NCI-H82 (cell line): ENCODE measurements at regions not wholly inside any gene's neighbourhood (a gene's known extent, or its start where the extent isn't known, plus 50 kb on each side); places are given as distances from the start of the nearest gene placed in this dataset.

Source experiments
- DNase-seq: peaks from one replicate; lab custom pipeline; 2025; lab: John Stamatoyannopoulos, UW

DNA sequence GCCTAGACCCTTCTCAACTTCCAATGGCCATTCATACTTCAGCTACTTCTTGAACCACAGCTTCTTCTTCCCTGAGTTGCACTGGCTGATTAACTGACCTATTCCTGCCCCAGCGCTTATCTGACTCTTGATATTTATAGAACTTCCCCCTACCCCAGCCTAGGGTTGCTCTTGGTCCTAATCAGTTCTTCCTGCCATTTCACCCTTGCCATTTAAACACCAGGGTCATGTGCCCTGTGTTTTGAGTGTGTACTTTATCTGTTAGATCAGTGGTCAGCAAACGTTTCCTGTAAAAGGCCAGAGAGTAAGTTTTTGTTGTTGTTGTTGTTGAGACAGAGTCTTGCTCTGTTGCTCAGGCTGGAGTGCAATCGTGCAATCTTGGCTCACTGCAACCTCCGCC is 82.4 kb upstream of the COX10 start:
- no peak for DNase-seq

DNA sequence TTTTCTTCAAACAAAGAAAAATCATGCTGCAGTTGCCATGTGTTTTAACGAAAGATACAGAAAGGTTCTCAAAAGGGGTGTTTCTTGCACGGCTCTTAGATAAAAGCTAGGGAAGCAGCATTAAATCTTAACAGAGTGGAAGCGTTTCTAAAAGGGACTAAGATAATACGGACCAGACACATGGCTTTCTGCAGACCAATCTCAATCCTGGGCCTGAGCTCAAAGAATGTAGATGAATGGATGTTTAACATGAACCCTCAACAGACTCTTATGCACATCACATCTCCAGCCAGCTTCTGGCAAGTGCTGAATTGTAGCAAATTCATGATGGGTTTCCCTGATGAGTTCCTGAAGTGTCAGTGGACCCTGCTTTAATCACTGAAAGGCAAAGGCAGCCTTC is 80.2 kb upstream of the COX10 start:
- DNase-seq: no peak

DNA sequence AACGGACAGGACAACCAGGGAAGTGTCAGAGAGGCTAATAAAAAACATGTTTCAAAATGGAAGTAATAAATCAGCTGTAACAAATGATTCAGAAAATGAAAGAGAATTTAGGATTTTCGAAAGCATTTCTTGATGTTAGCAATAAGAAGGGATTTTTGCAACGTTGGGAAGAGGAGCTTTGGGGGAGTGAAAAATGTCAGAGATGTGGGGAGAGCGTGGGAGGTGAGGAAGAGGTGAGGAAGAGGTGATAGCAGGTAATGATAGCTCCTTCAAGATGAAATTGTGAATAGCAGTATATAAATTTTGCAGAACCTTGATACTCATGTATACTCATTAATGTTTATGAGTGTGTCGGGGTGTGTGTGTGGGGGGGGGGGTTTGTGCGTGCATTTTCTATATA is 76.2 kb upstream of the COX10 start:
- no peak for DNase-seq

DNA sequence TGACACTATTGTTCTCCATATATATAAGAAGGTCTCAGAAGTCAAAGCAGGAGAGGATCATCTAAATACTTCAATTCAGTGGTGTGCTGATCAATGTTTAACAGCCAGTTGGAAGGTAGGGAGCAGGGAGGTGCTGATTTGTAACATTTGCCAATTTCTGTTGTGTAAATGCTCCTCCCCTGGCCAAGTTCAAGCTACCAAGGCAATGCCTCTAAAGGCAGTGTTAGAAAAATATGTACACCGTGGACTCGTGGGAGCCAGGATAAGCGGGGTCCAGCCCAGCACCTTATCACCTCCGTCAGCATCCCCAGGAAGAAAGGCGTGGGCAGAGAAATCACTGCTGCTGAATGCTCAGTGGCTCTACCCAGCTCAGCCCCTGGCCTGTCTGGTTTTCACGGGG is 75.3 kb upstream of the COX10 start:
- DNase-seq: no peak

DNA sequence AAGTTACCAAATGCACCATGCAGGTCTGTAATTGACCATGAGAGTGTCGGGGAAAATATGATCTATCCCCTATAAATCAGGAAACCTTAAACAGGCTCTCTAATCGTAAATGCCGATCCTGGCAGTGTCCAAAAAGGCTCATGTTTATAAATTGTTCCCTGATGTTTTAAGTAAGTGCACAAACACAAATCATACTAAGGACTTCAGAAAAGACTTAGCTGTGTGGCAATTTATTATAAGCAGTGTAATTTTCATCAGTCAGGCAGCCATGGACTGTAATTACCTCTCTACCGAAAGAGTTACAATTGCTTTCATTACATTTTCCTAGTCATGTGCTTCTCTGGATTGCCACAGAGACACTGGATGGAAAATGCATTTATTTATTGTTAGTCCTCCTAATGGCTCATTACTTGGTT is 73.4 kb upstream of the COX10 start:
- no peak for DNase-seq

DNA sequence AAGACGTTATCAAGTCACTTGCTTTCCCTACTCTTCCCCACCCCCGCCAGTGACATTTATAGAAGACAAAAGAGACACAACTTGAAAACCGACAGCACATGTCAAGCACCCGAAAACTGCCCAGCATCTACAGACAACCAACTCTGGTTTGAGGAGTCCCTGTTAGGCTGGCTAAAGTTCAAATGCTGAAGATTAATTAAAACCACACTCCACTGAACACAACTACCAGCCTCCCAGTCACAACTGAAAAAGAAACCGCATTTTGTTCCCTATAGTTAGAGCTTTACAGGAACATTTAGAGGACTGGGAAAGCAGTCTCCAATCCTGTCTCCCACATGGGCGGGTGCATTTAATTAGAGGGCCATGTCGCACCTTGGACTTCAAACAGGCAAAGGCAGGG is 73.0 kb upstream of the COX10 start:
- no peak for DNase-seq

DNA sequence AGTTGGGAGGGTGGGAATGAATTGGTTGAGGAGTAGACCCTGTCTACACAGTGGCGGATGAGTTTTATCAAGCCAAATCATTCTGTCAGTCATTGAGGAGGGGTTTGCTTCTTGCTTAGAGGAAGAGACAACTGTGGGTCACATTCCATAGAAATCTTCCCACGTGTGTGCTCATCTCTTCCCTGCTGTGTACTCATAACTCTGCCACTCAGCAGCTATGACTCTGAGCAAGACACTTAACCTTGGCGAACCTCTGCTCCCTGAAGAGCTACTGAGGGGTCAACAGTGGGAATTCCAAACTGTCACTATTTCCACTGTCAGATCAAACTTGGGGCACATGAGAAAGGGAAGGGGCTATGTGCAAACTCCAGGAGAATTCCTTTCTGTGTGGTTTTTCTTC is 72.6 kb upstream of the COX10 start:
- DNase-seq: no peak

DNA sequence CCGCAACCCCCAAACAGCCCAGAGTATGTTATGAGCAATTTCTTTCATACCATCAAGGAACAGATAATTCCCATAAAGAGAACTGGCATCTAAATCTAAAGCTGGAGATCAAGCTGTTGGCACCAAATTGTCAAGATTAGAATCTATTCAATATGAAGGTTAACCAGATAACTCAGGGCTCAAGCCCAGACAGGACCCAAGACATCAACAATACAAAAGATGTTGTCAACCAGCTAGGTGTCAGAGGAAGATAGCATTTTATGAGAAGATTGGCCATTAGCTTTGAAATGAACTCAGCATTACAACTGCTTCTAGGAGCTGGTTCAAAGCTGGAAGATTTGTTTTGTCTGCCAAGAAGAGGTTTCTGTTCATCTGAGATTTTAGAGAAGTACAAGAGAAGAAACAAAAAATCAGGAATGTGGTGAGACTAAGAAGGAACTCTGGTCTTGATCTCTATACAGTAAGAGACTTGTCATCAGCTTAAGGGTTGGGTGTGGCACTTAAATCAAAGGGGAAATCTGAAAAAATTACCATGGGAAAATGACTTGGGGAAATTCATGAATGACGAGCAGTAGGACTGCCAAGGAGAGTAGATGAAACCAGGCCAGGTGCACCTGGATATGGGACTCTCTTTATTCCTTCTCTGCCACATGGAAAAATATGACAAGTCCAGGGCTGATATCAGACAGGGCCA is 64.2 kb upstream of the COX10 start:
- no peak for DNase-seq

DNA sequence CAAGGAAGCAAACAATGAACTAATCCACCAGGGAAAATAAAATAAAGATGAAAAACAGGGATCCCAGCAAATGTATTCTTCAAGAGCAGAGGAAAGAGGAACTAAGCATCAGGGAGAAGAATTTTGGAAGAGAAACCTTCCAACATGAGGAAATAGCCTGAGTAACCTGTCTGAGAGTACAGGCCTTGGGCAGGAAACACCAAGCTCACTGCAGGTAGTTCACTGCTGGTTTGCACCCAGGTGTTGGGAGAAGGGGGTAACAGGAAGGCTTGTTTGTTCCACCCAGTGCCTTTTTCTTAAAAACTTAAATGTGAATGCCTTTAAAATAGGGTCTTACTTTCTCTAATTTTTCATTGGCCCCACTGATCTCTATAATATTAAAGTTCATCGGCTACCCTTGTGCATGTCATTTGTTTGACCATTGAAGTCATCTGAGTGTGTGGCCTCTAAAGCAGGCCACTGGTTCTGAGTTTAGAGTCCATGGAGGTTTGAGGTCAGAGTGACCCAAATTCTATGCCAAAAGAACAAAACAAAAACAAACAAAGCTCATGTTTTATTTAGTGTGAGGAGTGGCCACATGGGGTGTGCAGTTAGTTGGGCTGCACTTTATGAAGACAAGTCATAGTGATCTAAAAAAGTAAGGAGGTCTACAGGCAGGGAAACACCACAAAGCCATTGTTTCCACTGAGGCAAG is 62.9 kb upstream of the COX10 start:
- DNase-seq: no peak

DNA sequence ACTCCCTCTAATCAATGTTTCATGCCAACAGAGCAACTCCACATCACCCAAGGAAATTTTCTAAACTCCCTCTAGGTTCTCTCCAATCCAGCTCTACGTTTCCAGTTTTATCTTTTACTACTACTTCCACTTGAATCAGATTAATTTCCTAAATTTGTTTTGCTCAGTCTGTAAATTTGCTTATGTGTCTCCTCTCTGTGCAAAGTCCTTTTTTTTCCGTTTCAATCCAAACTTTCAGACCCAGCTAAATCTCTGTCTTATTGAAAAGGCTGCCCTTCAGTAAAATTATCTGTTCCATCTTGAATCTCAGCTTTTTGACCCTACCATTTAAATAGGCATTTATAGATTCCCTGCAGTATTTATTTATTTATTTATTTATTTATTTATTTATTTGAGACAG is 61.4 kb upstream of the COX10 start:
- DNase-seq: no peak

DNA sequence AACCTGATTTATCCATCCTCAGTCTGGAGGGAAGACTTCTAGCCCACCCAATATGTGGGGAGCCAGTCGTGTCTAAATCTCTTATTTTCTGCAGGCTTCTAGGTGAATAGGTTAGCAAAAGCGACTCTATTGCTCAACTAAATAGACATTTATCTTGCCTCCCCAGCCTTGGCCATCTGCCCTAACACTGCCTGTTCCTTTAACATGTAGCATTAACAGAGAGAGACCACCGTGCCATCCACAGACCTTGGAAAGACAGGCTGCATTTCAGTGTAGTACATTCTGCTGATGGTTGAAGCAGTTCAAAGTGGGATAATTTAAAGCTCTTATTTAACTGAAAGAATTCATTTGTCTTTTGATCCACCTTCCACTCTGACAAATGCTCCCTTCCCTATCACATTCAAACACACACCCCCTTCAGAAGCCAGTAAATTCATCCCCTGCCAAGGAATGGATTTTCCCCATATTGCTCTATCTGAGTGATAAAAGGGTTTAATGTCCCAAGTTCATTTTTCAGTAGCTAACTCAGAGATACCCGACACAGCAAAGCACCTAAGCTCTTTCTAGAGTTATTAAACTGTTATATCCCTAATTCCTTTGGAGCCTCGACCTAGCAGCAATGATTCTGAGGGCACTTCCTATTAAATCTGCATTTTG is 58.1 kb upstream of the COX10 start:
- no peak for DNase-seq

DNA sequence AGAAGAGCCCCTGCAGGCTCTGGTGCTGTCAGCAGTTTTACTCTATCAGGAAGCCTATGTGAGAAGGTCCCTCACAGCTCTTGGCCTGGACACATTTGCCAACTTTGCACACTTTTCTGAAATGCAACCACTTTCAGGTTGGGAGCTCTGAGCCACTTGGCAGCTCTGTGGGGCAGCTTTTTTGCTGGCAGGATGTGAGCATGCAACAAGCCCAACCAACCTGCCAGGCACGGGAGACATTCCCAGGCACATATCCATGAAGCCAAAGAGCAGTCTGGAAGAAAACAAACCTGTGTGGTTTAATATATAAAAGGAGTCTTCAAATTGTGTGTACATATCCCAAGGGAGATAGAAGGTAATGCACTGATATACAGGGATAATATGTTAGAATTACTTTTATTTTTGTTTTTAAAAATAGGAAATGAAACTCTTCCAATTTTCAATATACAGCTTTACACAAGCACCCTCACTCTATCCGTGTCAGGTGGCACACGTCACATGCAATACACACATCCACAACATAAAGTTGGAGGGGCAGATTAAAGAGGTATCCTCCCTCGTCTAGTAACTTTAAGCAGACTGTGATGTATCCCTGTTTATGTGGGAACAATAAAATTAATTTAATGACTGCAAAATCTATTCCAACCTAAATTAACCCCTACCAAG is 57.4 kb upstream of the COX10 start:
- DNase-seq: no peak

DNA sequence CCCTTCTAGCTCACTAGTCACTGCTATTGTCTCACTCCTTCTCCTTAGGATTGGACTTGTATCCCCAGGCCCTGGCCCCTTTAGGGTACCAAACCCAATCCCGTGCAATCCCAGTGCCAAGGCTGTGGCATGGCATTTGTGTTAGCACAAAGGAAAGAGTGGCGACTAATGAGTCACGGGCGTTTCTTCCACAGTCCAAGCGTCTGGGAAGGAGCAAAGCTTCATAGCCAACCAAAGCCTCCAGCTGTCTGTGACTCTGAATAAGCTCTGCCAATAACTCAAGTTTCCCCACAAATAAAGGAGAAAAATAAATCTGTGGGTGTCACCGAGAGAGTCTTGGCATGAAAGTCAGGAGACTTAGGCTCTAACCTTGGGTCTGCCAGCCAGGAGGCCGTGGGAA is 54.6 kb upstream of the COX10 start:
- DNase-seq: no peak

DNA sequence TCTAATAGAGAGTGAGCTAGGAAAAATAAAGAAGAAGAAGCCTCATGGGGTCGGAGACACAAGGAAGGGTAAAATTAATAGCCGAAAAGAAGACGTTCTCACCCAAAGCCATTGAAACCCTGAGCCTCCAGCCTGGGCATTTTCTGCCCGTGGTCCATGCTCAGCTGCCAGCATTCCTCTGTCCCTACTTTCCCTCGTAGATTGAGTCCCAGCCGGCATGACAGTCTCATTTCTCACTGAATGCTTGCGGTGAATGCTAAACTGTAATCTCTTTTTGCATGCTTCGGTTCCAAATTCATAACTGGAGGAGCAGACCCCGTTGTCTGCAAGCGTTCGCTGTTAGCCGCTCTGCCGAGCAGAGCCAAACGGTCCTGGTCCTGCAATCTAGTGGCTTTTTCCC is 54.0 kb upstream of the COX10 start:
- DNase-seq: no peak

DNA sequence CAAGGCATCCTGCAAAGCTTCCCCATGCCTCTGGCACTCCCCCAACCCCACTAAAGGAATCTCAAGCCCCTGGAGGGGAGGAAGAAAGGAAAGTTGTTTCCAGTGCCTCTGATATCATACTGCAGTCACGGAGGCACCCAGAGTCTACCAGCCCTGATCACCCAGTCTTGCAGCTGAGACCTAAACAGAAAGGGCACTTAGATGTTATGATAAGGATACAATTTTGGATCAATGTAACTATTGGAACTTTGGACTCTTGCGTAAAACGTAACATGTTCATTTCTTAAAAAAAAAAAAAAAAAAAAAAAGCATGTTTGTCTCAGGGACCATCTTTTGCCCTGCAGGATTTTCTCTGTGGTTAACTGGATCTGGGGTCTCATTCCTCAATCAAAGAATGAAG is 52.4 kb upstream of the COX10 start:
- no peak for DNase-seq

DNA sequence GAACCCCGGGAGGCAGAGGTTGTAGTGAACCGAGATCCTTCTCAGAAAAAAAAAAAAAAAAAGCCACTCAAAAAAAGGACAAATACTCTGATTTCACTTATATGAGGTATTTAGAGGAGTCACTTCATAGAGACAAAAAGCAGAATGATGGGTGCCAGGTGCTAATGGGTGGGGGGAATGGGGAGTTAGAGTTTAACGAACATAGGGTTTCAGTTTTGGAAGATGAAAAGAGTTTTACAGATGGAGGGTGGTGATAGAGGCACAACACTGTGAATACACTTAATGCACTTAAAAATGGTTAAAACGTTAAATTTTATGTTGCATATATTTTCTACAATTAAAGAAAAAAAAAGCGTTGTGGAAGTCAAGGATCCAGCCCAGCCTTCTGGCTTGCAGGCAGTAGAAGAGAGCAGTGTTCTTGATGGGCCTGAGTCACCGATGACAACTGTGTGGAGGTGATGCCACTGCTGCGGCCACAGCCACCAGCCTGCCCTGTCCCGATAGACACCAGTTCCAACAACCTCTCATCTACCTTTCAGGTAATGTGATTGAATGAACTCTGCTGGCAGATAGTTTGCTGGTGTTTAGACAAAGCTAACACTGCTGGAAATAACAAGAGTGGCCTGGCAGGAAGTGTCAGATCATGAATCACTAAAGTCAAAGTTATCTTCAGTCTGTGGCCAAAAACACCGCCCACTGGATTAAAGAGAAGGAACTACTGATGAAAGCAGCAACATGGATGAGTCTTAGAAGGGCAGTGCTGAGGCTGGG is 49.9 kb upstream of the COX10 start:
- no peak for DNase-seq
